Smooth muscle cell (in vitro differentiated cells): ENCODE measurements at regions not wholly inside any gene's neighbourhood (a gene's known extent, or its start where the extent isn't known, plus 50 kb on each side); places are given as distances from the start of the nearest gene placed in this dataset.

ENCODE experiments used
- DNase-seq: peaks from one replicate; lab custom pipeline; 2025; ENCODE audit not compliant: unreplicated experiment; lab: John Stamatoyannopoulos, UW
- H2AFZ ChIP-seq: fragments of 200-600 bp; sonication (generic); 2 replicates; pipeline ENCODE4 v1.6.0; 2016; ENCODE audit warnings: antibody characterized with exemption, low read depth, mild to moderate bottlenecking
- H3F3A ChIP-seq: fragments of 200-600 bp; sonication (generic); 2 replicates; pipeline ENCODE4 v1.6.0; 2017; ENCODE audit warnings: antibody characterized with exemption, low read depth
- H3K27ac ChIP-seq: fragments of 200-600 bp; sonication (generic); 2 replicates; pipeline ENCODE4 v1.5.1; 2016; ENCODE audit warnings: low read depth, mild to moderate bottlenecking
- H3K27me3 ChIP-seq: fragments of 200-600 bp; sonication (generic); 2 replicates; pipeline ENCODE4 v1.6.1; 2016; ENCODE audit warnings: low read depth, mild to moderate bottlenecking
- H3K36me3 ChIP-seq: fragments of 200-600 bp; sonication (generic); 2 replicates; pipeline ENCODE4 v1.5.1; 2016; ENCODE audit warnings: low read depth
- H3K4me1 ChIP-seq: fragments of 200-600 bp; sonication (generic); 2 replicates; pipeline ENCODE4 v1.5.1; 2016; ENCODE audit warnings: low read depth
- H3K4me2 ChIP-seq: fragments of 200-600 bp; sonication (generic); 2 replicates; pipeline ENCODE4 v1.6.0; 2016; ENCODE audit warnings: mild to moderate bottlenecking
- H3K4me3 ChIP-seq: fragments of 200-600 bp; sonication (generic); 2 replicates; pipeline ENCODE4 v1.5.1; 2016; ENCODE audit warnings: mild to moderate bottlenecking
- H3K79me2 ChIP-seq: fragments of 200-600 bp; sonication (generic); 2 replicates; pipeline ENCODE4 v1.6.0; 2016; ENCODE audit warnings: low read depth, mild to moderate bottlenecking
- H3K9ac ChIP-seq: fragments of 200-600 bp; sonication (generic); 2 replicates; pipeline ENCODE4 v1.6.0; 2016; ENCODE audit warnings: low read depth
- H3K9me3 ChIP-seq: fragments of 200-600 bp; sonication (generic); replicated peaks from 2 replicates; pipeline ENCODE4 v1.5.1; 2016; ENCODE audit warnings: low read depth
- H4K20me1 ChIP-seq: fragments of 200-600 bp; sonication (generic); 2 replicates; pipeline ENCODE4 v1.6.0; 2016; ENCODE audit warnings: low read depth
- CTCF ChIP-seq: fragments of 200-600 bp; sonication (generic); IDR thresholded peaks from 2 replicates; pipeline ENCODE4 v1.5.1; 2017; ENCODE audit warnings: borderline replicate concordance, mild to moderate bottlenecking, antibody characterized with exemption; ENCODE audit not compliant: insufficient read depth, poor library complexity, severe bottlenecking
- WGBS: methylation state at CpG from one replicate; pipeline ENCODE4 v1.1.7; 2016; ENCODE audit warnings: low lambda C conversion rate; 5-methylcytosine and 5-hydroxymethylcytosine counted together

GRCh38 chrX:13419918-13420317 is 100.1 kb upstream of the ATXN3L start:
- H3K27ac ChIP-seq: no peak overlapping the region

GRCh38 chrX:13419276-13419675 is 99.4 kb upstream of the ATXN3L start:
- 89% methylated on average over 9 of the region's 9 CpGs for WGBS
- Histone ChIP-seq H3F3A (peaks cover 10% of the 10 kb centered on the region), H3K36me3 (no peaks in the 10 kb centered on the region), H4K20me1 (no peaks in the 10 kb centered on the region), H3K4me3 (no peak overlapping the region), H3K79me2 (no peaks in the 10 kb centered on the region), H3K4me2 (peak overlapping the region; percentile 36), H2AFZ (peak overlapping the region; percentile 90), H3K4me1 (peaks cover 24% of the 10 kb centered on the region), H3K27me3 (no peaks in the 10 kb centered on the region), H3K9me3 (no peaks in the 10 kb centered on the region), H3K27ac (peak overlapping the region; percentile 36), H3K9ac (no peak overlapping the region)
- TF ChIP-seq CTCF: no peak
- DNase-seq: no peak

More at GRCh38 chrX:13419918-13420317, 100.1 kb upstream of the ATXN3L start:
- 96% methylated on average over 9 of the region's 9 CpGs for WGBS
- Histone ChIP-seq H3K36me3 (no peaks in the 10 kb centered on the region), H3K9me3 (no peaks in the 10 kb centered on the region), H3K79me2 (no peaks in the 10 kb centered on the region), H3K9ac (no peak overlapping the region), H3F3A (peaks cover 10% of the 10 kb centered on the region), H3K4me1 (peaks cover 17% of the 10 kb centered on the region), H3K4me2 (no peak overlapping the region), H2AFZ (peak overlapping the region; percentile 28), H3K27me3 (no peaks in the 10 kb centered on the region), H3K4me3 (no peak overlapping the region), H4K20me1 (no peaks in the 10 kb centered on the region)
- no peak for TF ChIP-seq CTCF
- no peak for DNase-seq

- Histone ChIP-seq H3K4me1 (peaks cover 32% of the 10 kb centered on the region), H3K9ac (no peak overlapping the region), H3K36me3 (no peaks in the 10 kb centered on the region), H4K20me1 (no peaks in the 10 kb centered on the region), H3K9me3 (no peaks in the 10 kb centered on the region), H3K4me2 (peak overlapping the region; percentile 36), H2AFZ (peak overlapping the region; percentile 90), H3F3A (peaks cover 16% of the 10 kb centered on the region), H3K27me3 (no peaks in the 10 kb centered on the region), H3K4me3 (no peak overlapping the region), H3K27ac (peak overlapping the region; percentile 36), H3K79me2 (no peaks in the 10 kb centered on the region)
- TF ChIP-seq CTCF: no peak
- no peak for DNase-seq
- WGBS: 49% methylated on average over 8 of the region's 8 CpGs
These were observed 98.6 kb upstream of the ATXN3L start for GRCh38 chrX:13418126-13419097.

- Histone ChIP-seq H4K20me1 (no peaks in the 10 kb centered on the region), H3K4me1 (peaks cover 35% of the 10 kb centered on the region), H3K9ac (no peak overlapping the region), H3K9me3 (no peaks in the 10 kb centered on the region), H3K79me2 (no peaks in the 10 kb centered on the region), H3K36me3 (no peaks in the 10 kb centered on the region), H2AFZ (no peak overlapping the region), H3K4me3 (no peak overlapping the region), H3K27me3 (no peaks in the 10 kb centered on the region), H3K4me2 (peak overlapping the region; percentile 27), H3K27ac (peak overlapping the region; percentile 34), H3F3A (peaks cover 20% of the 10 kb centered on the region)
- no peak for TF ChIP-seq CTCF
- no peak for DNase-seq
- WGBS: 34% methylated on average over 7 of the region's 7 CpGs
These were observed 95.7 kb upstream of the ATXN3L start for GRCh38 chrX:13415509-13415908.
